Stimulated activated CD4-positive, alpha-beta T cell treated with anti-CD3 and anti-CD28 coated beads, Interleukin-12 subunit alpha, Interleukin-12 subunit beta, amount 100 ng/mL, for 24 hours (primary cell): ENCODE measurements at regions not wholly inside any gene's neighbourhood (a gene's known extent, or its start where the extent isn't known, plus 50 kb on each side); places are given as distances from the start of the nearest gene placed in this dataset.
"Not testable (repeated sequence)": the region's sequence is repeated elsewhere in the genome, so short reads cannot be mapped to it uniquely, and the experiment has no call there.

ENCODE experiments used
- DNase-seq, 2 experiments: peaks; one replicate each; pipeline ENCODE4 v3.0.0-alpha.2; 2020; ENCODE audit warnings: low read depth in 2 of 2

DNA sequence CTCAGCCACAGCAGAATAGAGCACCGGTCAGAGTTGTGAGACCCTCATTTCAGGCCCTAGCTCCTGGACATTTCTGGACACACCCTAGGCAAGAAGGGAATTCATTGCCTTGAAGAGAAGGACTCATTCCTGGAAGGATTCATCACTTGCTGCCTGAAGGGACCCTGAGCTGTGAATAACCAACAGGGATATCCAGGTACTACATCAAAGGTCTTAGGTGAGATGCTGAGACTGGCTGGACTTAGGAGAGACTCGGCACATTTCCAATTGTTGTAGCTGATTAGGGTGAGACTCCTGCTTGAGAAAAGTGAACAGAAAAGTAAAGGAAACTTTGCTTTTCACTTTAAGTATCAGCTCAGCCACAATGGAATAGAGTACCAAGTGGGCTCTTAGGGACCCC is 208.1 kb upstream of the CDKN2B start:
- DNase-seq, result no peak

DNA sequence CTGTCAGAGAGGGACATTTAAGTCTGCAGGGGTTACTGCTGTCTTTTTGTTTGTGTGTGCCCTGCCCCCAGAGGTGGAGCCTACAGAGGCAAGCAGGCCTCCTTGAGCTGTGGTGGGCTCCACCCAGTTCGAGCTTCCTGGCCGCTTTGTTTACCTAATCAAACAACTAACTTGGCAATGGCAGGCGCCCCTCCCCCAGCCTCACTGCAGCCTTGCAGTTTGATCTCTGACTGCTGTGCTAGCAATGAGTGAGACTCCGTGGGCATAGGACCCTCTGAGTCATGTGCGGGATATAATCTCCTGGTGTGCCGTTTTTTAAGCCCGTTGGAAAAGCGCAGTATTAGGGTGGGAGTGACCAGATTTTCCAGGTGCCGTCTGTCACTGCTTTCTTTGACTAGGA is 216.8 kb upstream of the CDKN2B start:
- DNase-seq, result not testable (repeated sequence)

DNA sequence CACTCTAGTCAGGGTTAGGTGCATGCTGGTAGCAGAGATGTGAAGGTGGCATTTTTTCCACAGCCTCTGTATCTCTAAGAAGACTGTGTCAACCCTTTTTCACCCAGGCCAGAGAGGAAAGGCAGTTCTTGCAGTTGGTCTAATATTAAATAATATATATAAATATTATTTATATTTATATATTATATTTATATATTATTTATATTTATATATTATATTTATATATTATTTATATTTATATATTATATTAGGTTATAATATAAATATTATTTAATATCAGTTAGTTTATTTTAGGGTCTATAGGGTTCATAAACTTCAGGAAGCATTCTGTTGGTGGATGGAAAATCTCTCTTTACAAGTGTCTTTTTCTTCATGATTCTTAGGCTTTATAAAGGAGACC is 218.6 kb upstream of the DMRTA1 start:
- DNase-seq, result no peak

DNA sequence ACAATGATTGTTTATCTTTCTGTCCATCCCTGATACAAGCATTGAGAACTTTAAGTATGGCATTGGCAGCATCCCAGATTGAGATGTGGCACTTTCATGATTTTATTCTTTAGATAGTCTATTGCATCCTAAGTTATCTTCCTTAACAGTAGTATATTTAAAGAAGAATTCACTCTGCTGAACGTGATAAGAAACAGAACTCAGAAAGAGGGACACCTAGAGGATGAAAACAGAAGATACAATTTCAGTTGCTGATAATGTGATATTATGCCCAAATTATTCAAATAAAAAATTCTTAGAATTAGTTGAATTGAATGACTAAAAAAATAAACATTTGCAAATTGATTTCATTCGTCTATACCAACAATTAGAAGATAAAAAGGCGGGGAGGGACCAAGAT is 218.1 kb upstream of the DMRTA1 start:
- no peak for DNase-seq

DNA sequence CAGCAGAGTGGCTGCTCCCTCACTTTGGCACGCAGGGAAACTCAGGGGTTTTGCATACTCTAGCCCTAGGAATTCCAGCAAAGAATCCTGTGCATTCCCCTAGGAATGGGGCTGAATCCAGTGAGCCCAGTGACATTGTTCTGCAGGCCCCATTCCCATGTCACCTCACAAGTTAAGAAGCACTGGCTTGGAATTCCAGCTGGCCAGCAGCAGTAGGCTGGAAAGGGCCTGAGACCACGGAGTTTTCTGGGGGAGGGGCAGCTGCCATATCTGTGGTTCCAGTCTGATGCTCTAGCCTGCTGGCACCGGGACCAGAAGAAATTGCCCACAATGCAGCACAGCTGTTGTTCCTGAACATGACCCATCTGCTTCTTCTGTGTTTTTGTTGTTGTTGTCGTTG is 217.6 kb upstream of the DMRTA1 start:
- DNase-seq, result no peak

DNA sequence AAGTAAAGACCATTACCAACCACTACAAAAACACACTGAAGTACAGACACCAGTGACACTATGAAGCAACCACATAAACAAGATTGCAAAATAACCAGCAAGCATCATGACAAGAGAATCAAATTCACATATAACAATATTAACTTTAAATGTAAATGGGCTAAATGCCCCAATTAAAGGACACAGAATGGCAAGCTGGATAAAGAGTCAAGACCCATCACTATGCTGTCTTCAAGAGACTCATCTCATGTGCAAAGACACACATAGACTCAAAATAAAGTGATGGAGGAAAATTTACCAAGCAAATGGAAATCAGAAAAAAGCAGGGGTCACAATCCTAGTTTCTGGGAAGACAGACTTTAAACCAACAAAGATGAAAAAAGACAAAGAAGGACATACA is 215.3 kb upstream of the DMRTA1 start:
- DNase-seq, result not testable (repeated sequence)

DNA sequence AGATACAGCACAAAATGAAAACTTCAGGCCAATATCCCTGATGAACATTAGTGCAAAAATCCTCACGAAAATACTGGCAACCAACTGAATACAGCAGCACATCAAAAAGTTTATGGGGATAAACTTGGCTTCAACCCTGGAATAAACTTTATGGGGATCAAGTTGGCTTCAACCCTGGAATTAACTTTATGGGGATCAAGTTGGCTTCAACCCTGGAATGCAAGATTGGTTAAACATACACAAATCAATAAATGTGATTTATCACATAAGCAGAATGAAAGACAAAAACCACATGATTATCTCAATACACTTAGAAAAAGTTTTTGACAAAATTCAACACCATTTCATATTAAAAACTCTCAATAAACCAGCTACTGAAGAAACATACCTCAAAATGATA is 213.7 kb upstream of the DMRTA1 start:
- DNase-seq, result no peak

DNA sequence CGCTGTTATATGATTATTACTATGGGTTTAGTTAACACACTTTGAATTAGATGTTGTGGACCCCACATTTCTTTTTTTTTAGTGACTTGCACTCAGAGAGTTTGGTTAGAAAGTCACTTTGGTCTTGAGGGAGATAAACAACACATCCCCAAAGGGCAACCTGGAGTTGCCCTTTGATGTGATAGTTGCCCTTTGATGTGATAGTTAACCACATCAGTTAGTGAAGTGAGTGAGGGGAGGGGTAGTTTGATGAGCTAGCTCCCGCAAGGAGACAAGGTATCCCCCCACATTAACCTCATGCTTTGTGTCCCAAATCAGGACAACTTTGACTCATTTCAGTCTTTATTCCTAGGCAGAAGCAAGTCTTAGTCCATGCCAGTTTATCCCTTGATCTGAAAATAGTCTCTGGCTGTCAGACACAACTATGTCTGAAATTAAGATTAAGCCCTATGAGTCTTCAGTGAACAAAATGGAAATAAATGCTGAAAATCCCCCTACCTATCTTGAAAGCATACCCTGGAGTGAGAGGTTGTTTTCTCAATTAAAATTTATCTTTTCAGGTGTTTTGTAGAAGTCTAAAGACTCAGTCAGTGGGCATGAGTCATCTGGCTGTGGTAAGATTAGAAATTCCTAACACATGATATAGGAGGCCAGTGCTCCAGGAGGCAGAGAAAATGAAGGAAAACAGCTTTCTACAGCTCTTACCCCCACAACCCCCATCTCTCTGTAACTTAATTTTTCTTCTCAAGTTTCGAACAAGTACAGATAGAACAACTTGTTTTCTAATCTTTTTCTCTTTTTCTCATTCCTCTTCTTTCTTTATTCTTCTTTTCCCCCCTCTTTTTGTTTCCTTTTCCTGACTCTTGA is 208.9 kb upstream of the DMRTA1 start:
- no peak for DNase-seq

DNA sequence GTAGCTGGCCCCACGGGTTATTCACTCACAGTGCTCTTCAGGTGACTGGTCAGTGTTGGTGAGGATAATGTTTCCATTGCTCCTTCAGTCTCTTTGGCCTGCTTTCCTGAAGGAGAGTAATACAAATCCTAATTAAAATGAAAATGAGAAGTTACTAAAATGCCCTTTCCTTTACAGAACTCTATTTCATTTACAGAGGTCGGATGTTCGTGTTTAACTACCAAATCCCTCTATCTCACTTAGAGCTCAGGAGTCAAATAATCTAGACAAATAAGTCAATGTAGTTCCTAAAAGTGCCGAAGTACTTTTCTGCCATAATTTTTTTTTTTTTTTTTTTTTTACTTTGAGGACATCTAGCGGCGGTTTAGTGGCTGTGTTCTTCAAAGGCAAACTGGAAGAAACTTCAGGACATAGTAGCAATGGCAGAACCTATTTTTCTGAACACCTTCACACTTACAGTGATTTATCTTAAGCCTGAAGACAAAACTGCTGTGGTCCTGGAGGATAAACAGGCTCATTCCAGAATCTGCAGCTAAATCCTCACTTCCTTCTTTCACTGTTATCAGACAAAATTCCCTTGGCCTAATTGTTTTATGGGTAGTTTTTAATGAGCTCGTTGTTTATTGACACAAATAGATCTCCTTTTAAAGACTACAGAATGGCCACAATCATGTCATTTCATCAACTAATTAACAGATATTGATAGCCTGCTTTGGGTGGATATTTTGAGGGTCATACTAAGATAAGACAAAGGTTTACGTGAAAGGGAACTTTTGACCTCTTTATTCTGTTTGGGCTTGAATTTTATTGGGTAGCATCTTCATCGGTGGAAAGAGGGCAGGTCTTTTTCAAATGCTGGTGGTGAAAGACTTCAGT is 207.6 kb upstream of the DMRTA1 start:
- no peak for DNase-seq

DNA sequence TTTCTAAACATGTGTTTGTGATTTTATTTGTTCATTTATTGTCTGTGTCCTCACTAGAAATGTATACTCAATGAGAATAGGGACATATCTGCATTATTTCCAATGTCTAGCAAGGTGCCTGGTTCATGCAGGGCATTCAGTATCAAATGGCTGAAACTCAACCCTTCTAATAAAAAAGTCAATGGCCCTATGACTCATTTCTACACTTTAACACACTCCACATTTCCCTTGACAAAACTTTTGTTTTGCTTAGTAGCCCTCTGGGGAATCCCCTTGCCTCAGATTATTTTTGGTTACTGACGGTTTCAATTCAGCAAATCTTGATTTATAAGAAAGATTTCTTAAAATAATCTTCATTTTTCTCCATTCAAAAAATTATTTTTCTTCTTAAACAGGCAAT is 206.0 kb upstream of the DMRTA1 start:
- DNase-seq, result no peak

DNA sequence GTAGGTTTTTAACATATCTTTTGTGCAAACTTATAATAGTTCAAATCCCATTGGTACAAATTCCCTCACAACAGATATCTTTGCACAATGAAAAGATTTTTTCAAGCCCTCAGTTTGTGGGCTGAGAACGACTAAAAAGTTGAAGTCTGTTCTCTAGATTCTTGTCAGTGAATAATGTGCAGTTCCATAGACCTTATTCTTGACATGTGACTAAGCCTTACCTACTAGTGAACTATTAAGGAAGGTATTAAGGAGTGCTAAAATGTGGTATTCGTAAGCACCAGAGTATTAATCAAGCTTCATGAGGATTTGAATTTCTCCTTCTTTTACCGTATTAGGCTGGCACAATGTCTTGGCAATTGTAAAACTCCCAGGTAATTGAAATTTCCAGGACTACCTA is 205.6 kb upstream of the DMRTA1 start:
- no peak for DNase-seq

DNA sequence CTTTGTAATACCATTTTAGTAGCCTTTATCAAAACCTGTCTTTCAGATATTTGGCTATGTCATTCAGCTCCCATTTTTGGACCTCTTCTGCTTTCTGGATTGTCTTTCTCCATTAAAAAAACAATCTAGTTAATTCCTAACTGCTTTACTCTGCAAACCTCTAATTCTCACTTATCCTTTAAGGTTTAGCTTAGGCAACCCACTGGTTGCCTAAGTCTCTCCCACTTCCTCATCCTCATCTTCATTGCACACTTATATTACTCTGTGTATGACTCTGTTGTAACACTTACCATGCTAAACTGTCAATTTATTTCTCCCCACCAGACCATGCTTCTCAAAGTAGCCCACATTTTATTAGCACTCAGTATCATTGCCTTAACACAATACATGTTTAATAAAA is 205.0 kb upstream of the DMRTA1 start:
- DNase-seq, result no peak

DNA sequence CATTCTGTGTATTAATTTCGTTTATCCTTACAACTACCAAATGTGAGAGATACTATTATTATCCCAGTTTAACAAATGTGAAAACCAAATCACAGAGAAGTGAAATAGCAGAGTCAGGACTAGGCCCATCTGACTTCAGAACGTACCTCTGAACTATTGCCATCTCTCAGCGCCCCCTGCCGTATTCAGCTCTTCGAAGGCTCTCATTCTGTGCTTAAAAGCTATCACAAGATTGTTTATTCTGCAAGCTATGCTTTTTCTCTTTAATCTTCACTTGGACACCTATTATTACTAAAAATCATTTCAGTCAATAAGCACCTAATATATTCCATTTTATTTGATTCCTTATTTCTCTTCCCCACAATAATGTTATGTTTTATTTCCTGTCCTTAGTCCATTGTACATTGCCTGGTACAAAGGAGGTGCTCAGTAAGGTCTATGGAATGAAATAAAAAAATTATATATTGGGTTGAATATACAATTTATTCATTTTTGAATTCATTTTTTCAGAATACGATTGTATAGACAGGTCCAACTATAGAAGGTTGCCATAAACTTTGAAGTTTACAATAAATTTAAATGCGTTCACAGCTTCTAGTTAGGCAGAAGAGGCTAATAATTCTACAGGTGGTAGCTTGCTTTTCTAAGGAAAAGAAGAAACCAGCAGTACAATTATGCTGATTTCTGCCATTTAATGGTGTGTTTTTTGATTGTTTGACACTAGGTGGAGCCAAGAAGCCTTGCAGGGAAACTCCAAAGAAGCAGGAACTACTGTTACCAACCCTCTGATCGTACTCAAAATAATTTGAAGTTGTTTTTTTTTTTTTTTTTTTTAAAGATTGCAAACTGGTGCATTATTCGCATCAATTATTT is 202.2 kb upstream of the DMRTA1 start:
- peak in 1 of 2 experiments; percentile 17 for DNase-seq

DNA sequence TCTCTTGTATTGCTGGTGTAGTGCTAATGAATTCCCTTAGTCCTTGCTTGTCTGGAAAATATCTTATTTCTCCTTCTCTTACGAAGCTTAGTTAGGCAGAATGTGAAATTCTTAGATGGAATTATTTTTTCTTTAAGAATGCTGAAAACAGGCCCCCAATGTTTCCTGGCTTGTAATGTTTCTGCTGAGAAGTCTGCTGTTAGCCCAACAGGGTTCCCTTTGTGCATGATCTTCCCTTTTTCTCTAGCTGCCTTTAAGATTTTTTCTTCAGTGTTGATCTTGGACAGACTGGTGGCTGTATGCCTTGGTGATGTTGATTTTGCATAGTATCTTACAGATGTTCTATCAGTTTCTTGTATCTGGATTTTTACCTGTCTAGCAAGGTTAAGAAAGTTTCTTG is 191.3 kb upstream of the DMRTA1 start:
- DNase-seq, result no peak

DNA sequence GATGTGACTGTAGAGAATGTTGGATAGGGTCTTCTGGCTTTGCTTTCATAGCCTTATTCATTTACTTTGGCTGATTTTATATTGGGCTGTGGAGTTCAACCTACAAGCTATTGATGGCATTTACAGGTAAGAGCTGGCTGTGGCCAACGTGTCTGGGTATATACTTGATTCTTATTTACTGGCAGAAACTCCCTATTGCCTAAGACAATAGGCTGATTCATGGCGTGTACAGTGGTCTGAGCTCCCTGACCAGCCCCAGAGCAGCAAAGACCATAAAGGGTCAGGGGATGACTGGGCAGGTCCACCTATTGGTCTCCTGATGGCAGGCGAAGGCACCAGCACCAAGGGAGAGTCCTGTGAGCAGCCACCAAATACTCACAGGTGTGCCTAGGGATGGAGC is 190.2 kb upstream of the DMRTA1 start:
- no peak for DNase-seq

DNA sequence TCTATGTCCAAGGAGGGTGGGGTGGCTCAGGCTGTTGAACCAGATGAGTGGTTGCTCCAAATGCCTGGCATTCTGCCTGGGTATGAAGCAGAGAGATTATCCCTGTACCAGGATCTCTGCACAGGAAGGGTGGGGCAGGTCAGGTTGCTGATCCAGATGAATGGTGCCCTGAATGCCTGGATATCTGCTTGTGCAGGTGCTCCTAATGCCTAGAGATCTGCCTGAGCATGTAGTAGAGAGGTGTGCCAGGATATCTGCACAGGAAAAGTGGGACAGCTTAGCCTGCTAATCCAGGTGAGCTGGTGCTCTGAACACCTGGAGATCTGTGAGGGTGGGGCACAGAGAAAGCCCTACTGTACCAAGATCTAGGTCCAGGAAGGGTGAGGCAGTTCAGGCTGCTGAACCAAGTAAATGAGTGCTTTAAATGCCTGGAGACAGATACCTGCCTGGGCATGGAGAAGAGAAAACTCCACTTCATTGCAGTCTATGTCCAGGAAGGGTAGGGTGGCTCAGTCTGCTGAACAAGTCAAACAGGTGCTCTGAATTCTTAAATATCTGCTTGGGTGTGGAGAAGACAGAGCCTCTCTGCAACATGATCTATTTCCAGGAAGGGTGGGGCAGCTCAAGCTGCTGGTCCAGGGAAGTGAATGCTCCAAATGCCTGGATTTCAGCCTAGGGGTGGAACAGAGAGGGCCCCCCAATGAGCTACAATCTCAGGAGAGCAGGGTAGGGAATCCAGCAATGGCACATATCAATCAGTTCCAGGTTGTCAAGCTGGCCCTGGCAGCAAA is 189.4 kb upstream of the DMRTA1 start:
- DNase-seq, result no peak

DNA sequence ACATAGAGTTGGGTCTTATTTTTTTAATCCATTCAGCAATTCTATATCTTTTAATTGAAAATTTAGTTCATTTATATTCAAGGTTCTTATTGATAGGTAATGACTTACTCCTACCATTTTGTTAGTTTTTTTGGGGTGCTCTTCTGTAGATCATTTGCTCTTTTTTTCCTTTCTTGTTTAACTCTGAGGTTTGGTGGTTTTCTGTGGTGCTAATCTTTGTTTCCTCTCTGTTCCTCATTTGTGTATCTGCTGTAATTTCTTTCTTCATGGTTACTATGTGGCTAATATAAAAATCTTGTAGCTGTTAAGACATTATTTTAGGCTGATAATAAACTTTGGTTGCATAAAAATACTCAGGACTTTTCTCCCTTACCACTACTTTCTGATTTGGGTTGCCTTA is 181.6 kb upstream of the DMRTA1 start:
- no peak for DNase-seq

DNA sequence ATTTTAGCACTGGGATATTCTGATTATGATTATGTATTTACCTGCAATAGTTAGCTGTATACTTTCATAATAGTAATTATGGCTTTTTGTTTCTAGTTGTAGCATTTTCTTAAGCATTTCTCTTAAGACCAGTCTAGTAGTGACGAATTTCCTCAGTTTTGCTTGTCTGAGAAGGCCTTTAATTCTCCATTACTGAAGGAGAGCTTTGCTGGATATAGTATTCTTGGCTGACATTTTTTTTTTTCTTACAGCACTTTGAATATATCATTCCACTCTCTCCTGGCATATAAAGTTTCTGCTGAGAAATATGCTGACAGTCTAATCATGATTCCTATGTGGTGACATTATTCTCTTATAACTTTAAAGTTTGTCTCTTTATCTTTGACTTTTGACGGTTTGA is 181.1 kb upstream of the DMRTA1 start:
- no peak for DNase-seq

DNA sequence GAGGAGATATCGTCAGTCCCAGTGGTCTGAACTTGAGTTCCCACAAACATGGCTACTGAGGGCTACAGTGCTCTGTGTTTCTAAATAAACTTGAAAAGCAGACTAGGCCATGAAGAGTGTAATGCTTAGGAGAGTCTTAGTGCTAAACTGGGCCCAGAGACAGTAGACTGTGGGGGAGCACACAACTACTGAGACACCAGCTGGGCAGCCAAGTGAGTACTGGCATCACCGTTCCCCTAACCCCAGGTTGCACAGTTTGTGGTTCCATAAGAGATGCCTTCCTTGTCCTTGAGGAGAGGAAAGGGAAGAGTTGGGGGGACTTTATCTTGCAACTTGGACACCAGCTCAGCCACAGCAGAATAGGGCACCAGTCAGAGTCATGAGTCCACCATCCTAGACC is 172.1 kb upstream of the DMRTA1 start:
- no peak for DNase-seq

DNA sequence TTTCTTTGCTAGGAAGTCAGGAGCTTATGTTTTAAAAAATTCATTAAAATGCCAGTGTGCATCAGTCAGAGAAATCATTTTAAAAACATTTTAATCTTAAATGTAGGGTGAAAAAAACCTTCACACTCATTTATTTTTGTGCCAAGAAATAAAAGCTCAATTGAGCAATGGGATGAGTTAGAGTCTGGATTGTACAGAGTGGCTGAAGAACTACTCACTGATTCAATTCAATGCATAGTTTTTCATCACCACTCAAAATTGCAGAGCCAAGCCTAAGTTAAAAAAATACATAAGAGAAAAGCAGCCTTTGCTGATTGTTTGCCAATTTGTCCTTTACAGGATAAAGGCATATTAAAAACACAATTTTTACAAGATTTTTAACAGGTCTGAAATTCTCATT is 168.2 kb upstream of the DMRTA1 start:
- DNase-seq, result no peak

DNA sequence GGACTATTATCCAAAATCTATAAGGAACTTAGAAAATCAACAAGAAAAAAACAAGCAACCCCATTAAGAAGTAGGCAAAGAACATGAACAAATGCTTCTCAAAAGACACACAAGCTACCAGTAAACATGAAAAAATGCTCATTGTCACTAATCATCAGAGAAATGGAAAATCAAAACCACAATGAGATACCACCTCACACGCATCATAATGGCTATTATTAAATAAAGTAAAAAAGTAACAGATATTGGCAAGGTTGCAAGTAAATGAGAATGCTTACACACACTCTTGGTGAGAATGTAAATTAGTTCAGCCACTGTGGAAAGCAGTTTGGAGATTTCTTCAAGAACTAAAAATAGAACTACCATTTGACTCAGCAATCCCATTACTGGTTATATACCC is 167.0 kb upstream of the DMRTA1 start:
- DNase-seq, result no peak
